ENCODE measurements at regions not wholly inside any gene's neighbourhood (a gene's known extent, or its start where the extent isn't known, plus 50 kb on each side); places are given as distances from the start of the nearest gene placed in this dataset.
"Not testable (repeated sequence)": the region's sequence is repeated elsewhere in the genome, so short reads cannot be mapped to it uniquely, and the experiment has no call there.

DNA sequence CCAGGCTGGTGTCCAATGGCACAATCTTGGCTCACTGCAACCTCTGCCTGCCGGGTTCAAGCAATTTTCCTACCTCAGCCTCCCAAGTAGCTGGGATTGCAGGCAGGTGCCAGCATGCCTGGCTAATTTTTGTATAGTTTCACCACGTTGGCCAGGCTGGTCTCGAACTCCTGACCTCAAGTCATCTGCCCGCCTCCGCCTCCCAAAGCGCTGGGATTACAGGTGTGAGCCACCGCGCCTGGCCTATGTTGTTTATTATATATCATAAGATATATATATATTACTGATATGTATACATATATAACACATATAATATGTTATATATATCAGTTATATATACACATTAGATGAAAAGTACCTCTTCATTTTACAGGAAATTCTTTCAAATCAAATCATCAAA lies 914.7 kb downstream of the FOXD4L5 start:
- not testable (repeated sequence) for H4K91ac ChIP-seq (ENCODE audit: low read depth, low read length, poor library complexity); H3K36me3 ChIP-seq (replicated peaks in 1 of 2; ENCODE audit: control insufficient read depth in 2 of 2, insufficient read depth in 2 of 2, low read length in 2 of 2); H3K9ac ChIP-seq (ENCODE audit: low read depth, low read length, poor library complexity); H4K8ac ChIP-seq (ENCODE audit: low read depth, low read length); H3K23ac ChIP-seq (ENCODE audit: low read depth, low read length, poor library complexity); H3K14ac ChIP-seq (ENCODE audit: low read length); H2BK5ac ChIP-seq (ENCODE audit: low read length); H2BK15ac ChIP-seq (ENCODE audit: low read length); H3K4me2 ChIP-seq (ENCODE audit: insufficient read depth, low read length, poor library complexity, severe bottlenecking); H3K4ac ChIP-seq (ENCODE audit: low read length); DNase-seq (ENCODE audit: low spot score); H2BK12ac ChIP-seq (ENCODE audit: low read length); H3K4me3 ChIP-seq (ENCODE audit: low read length in 2 of 2); H2AK5ac ChIP-seq (ENCODE audit: low read depth, low read length); H2BK120ac ChIP-seq (ENCODE audit: low read depth, low read length); H3K9me3 ChIP-seq (replicated peaks in 1 of 2; ENCODE audit: control insufficient read depth in 2 of 2, insufficient read depth in 1 of 2, low read depth in 1 of 2, low read length in 2 of 2); H2AFZ ChIP-seq (ENCODE audit: low read length); H3K79me1 ChIP-seq (ENCODE audit: low read depth, low read length); H3K27me3 ChIP-seq (ENCODE audit: control insufficient read depth in 3 of 3, insufficient read depth in 3 of 3, low read depth in 1 of 3, low read length in 3 of 3); H3K18ac ChIP-seq (ENCODE audit: low read length); H3K27ac ChIP-seq (replicated peaks; ENCODE audit: low read length); H3K4me1 ChIP-seq (ENCODE audit: control insufficient read depth in 2 of 2, insufficient read depth in 1 of 2, low read depth in 1 of 2, low read length in 2 of 2)
- no CpG with 5 or more reads among the region's 8 CpGs for WGBS, 2 donors (ENCODE audit: extremely low coverage in 2 of 2, insufficient read length in 2 of 2, insufficient replicate concordance in 1 of 2)

DNA sequence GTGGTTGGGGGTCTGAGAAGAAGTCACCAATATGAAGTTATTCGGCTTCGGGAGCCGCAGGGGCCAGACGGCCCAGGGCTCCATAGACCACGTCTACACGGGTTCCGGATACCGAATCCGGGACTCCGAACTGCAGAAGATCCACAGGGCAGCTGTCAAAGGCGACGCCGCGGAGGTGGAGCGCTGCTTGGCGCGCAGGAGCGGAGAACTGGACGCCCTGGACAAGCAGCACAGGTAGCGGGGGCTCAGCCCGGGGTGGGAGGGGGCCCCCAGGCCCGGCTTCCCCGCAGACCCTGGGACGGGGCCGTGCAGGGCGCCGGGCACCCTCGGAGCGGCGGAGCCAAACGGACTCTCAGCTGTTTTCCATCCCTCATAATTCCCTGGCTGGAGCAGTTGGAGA lies 915.4 kb downstream of the FOXD4L5 start:
- peak overlapping the region; percentile 25 for H3K4me2 ChIP-seq (ENCODE audit: insufficient read depth, low read length, poor library complexity, severe bottlenecking)

DNA sequence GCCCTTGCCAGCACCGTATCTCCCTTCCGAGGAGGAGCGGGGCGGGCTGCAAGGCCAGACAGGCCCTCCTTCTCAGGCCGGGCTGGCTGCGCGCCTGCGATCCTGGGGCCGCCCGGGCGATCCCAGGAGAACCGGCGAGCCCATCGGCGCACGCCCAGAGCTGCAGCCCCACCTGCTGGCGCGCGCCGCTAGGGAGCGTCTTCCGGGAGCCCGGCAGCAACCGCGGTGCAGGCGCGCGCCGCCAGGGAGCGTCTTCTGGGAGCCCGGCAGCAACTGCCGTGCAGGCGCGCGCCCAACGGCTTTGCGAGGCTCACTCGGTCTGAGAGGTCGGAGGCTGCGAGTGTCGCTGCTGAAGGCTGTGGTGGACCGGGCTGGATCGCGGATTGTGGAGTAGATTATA lies 915.9 kb downstream of the FOXD4L5 start:
- not testable (repeated sequence) for H3K4me2 ChIP-seq (ENCODE audit: insufficient read depth, low read length, poor library complexity, severe bottlenecking); H3K27me3 ChIP-seq (ENCODE audit: control insufficient read depth in 3 of 3, insufficient read depth in 3 of 3, low read depth in 1 of 3, low read length in 3 of 3); H3K18ac ChIP-seq (ENCODE audit: low read length); H2AK5ac ChIP-seq (ENCODE audit: low read depth, low read length); H4K8ac ChIP-seq (ENCODE audit: low read depth, low read length); H3K4ac ChIP-seq (ENCODE audit: low read length); H2BK120ac ChIP-seq (ENCODE audit: low read depth, low read length); H2BK12ac ChIP-seq (ENCODE audit: low read length); H3K36me3 ChIP-seq (replicated peaks in 1 of 2; ENCODE audit: control insufficient read depth in 2 of 2, insufficient read depth in 2 of 2, low read length in 2 of 2); H2BK15ac ChIP-seq (ENCODE audit: low read length); H3K9ac ChIP-seq (ENCODE audit: low read depth, low read length, poor library complexity); H3K9me3 ChIP-seq (replicated peaks in 1 of 2; ENCODE audit: control insufficient read depth in 2 of 2, insufficient read depth in 1 of 2, low read depth in 1 of 2, low read length in 2 of 2); H3K79me1 ChIP-seq (ENCODE audit: low read depth, low read length); DNase-seq (ENCODE audit: low spot score); H3K4me3 ChIP-seq (ENCODE audit: low read length in 2 of 2); H2BK5ac ChIP-seq (ENCODE audit: low read length); H3K14ac ChIP-seq (ENCODE audit: low read length); H4K91ac ChIP-seq (ENCODE audit: low read depth, low read length, poor library complexity); H3K4me1 ChIP-seq (ENCODE audit: control insufficient read depth in 2 of 2, insufficient read depth in 1 of 2, low read depth in 1 of 2, low read length in 2 of 2); H3K27ac ChIP-seq (replicated peaks; ENCODE audit: low read length); H3K23ac ChIP-seq (ENCODE audit: low read depth, low read length, poor library complexity)
- H2AFZ ChIP-seq (ENCODE audit: low read length) = peak overlapping the region; percentile 53
- WGBS, 2 donors (ENCODE audit: extremely low coverage in 2 of 2, insufficient read length in 2 of 2, insufficient replicate concordance in 1 of 2) = no CpG with 5 or more reads among the region's 44 CpGs

More for the DNA sequence above, 915.4 kb downstream of the FOXD4L5 start:
- DNase-seq (ENCODE audit: low spot score); H2BK12ac ChIP-seq (ENCODE audit: low read length); H3K9me3 ChIP-seq (replicated peaks in 1 of 2; ENCODE audit: control insufficient read depth in 2 of 2, insufficient read depth in 1 of 2, low read depth in 1 of 2, low read length in 2 of 2); H3K4me1 ChIP-seq (ENCODE audit: control insufficient read depth in 2 of 2, insufficient read depth in 1 of 2, low read depth in 1 of 2, low read length in 2 of 2); H2BK15ac ChIP-seq (ENCODE audit: low read length); H3K27me3 ChIP-seq (ENCODE audit: control insufficient read depth in 3 of 3, insufficient read depth in 3 of 3, low read depth in 1 of 3, low read length in 3 of 3); H3K36me3 ChIP-seq (replicated peaks in 1 of 2; ENCODE audit: control insufficient read depth in 2 of 2, insufficient read depth in 2 of 2, low read length in 2 of 2); H3K4ac ChIP-seq (ENCODE audit: low read length); H3K23ac ChIP-seq (ENCODE audit: low read depth, low read length, poor library complexity); H4K8ac ChIP-seq (ENCODE audit: low read depth, low read length); H3K27ac ChIP-seq (replicated peaks; ENCODE audit: low read length); H3K9ac ChIP-seq (ENCODE audit: low read depth, low read length, poor library complexity); H3K79me1 ChIP-seq (ENCODE audit: low read depth, low read length); H3K14ac ChIP-seq (ENCODE audit: low read length); H2AK5ac ChIP-seq (ENCODE audit: low read depth, low read length); H4K91ac ChIP-seq (ENCODE audit: low read depth, low read length, poor library complexity); H2BK5ac ChIP-seq (ENCODE audit: low read length); H3K18ac ChIP-seq (ENCODE audit: low read length); H2BK120ac ChIP-seq (ENCODE audit: low read depth, low read length): not testable (repeated sequence)
- Histone ChIP-seq H2AFZ (ENCODE audit: low read length) (peak overlapping the region; percentile 69), H3K4me3 (ENCODE audit: low read length in 2 of 2) (peak overlapping the region in 1 of 2 donors; percentile 37)
- no CpG with 5 or more reads among the region's 31 CpGs for WGBS, 2 donors (ENCODE audit: extremely low coverage in 2 of 2, insufficient read length in 2 of 2, insufficient replicate concordance in 1 of 2)

DNA sequence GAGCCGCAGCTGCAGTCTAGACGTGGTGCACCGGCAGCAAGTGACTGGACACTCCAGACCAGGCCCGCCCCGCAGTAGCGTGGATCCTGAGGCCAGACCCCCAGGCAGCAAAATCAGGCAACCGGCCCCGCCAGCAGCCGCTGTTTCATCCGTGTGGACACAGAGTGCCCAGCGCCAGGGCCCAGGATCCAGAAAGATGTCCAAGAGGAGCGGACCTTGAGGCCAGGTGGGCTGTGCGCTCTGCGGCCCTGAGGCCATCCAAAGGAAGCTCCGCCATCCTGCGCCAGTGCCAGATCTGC lies 916.4 kb downstream of the FOXD4L5 start:
- not testable (repeated sequence) for H3K14ac ChIP-seq (ENCODE audit: low read length); H2AFZ ChIP-seq (ENCODE audit: low read length); H3K4me2 ChIP-seq (ENCODE audit: insufficient read depth, low read length, poor library complexity, severe bottlenecking); DNase-seq (ENCODE audit: low spot score); H2BK120ac ChIP-seq (ENCODE audit: low read depth, low read length); H3K27me3 ChIP-seq (ENCODE audit: control insufficient read depth in 3 of 3, insufficient read depth in 3 of 3, low read depth in 1 of 3, low read length in 3 of 3); H3K9me3 ChIP-seq (replicated peaks in 1 of 2; ENCODE audit: control insufficient read depth in 2 of 2, insufficient read depth in 1 of 2, low read depth in 1 of 2, low read length in 2 of 2); H3K9ac ChIP-seq (ENCODE audit: low read depth, low read length, poor library complexity); H2BK5ac ChIP-seq (ENCODE audit: low read length); H3K36me3 ChIP-seq (replicated peaks in 1 of 2; ENCODE audit: control insufficient read depth in 2 of 2, insufficient read depth in 2 of 2, low read length in 2 of 2); H2AK5ac ChIP-seq (ENCODE audit: low read depth, low read length); H2BK15ac ChIP-seq (ENCODE audit: low read length); H3K27ac ChIP-seq (replicated peaks; ENCODE audit: low read length); H3K4ac ChIP-seq (ENCODE audit: low read length); H3K79me1 ChIP-seq (ENCODE audit: low read depth, low read length); H2BK12ac ChIP-seq (ENCODE audit: low read length); H4K8ac ChIP-seq (ENCODE audit: low read depth, low read length); H3K4me3 ChIP-seq (ENCODE audit: low read length in 2 of 2); H3K4me1 ChIP-seq (ENCODE audit: control insufficient read depth in 2 of 2, insufficient read depth in 1 of 2, low read depth in 1 of 2, low read length in 2 of 2); H4K91ac ChIP-seq (ENCODE audit: low read depth, low read length, poor library complexity); H3K23ac ChIP-seq (ENCODE audit: low read depth, low read length, poor library complexity); H3K18ac ChIP-seq (ENCODE audit: low read length)
- WGBS, 2 donors (ENCODE audit: extremely low coverage in 2 of 2, insufficient read length in 2 of 2, insufficient replicate concordance in 1 of 2) = no CpG with 5 or more reads among the region's 16 CpGs

Data from neuronal stem cell (in vitro differentiated cells).